VCaP (cell line): ENCODE measurements at regions not wholly inside any gene's neighbourhood (a gene's known extent, or its start where the extent isn't known, plus 50 kb on each side); places are given as distances from the start of the nearest gene placed in this dataset.

Experiments used
- H3K27ac ChIP-seq: fragments of 450-650 bp; 2 replicates; pipeline ENCODE4 v1.5.1; 2017
- TF ChIP-seq, protein P1 (sequence below): fragments of 450-650 bp; conservative IDR thresholded peaks from 2 replicates; pipeline ENCODE4 v1.5.1; 2017; ENCODE audit warnings: mild to moderate bottlenecking, moderate library complexity

DNA sequence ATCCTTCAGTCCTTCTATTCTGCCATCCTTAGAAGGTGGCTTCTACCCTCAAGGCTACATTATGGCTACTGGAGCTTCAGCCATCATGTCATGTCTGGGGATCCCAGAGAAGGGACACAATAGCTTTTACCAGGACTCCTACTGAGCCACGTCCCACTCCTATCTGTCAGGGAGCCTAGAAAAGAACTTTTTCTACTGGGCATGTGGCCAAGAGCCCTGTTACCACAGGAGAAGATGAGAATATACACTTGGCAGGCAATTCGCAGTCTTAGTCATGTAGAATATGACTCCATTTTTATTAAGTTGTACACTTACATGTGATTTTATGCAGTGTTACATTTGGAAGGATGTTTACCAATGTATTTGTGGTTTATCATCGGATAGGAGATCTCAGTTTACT lies 64.6 kb upstream of the KCNMA1 start:
- TF ChIP-seq, protein P1, sequence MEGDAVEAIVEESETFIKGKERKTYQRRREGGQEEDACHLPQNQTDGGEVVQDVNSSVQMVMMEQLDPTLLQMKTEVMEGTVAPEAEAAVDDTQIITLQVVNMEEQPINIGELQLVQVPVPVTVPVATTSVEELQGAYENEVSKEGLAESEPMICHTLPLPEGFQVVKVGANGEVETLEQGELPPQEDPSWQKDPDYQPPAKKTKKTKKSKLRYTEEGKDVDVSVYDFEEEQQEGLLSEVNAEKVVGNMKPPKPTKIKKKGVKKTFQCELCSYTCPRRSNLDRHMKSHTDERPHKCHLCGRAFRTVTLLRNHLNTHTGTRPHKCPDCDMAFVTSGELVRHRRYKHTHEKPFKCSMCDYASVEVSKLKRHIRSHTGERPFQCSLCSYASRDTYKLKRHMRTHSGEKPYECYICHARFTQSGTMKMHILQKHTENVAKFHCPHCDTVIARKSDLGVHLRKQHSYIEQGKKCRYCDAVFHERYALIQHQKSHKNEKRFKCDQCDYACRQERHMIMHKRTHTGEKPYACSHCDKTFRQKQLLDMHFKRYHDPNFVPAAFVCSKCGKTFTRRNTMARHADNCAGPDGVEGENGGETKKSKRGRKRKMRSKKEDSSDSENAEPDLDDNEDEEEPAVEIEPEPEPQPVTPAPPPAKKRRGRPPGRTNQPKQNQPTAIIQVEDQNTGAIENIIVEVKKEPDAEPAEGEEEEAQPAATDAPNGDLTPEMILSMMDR = no peak
- H3K27ac ChIP-seq = no peak overlapping the region

DNA sequence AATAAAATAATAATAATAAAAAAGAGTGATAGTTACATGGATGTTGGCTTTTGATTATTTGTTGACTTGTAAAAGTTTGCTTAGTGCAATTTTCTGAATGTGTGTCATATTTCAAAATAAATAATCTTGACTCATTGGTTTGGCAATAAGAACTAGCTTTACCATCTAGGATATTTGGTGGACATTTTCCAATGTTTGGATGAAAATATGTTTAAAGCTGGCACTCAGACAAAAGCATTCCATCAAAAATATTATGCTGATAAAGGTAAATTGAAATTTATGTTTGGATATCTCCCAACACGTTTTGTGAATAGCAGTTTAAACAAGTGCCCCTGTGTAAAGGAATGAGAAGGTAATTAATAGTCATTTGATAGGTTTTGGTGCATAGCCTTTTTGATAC lies 62.5 kb upstream of the KCNMA1 start:
- H3K27ac ChIP-seq = no peak overlapping the region
- TF ChIP-seq, protein P1 = no peak

DNA sequence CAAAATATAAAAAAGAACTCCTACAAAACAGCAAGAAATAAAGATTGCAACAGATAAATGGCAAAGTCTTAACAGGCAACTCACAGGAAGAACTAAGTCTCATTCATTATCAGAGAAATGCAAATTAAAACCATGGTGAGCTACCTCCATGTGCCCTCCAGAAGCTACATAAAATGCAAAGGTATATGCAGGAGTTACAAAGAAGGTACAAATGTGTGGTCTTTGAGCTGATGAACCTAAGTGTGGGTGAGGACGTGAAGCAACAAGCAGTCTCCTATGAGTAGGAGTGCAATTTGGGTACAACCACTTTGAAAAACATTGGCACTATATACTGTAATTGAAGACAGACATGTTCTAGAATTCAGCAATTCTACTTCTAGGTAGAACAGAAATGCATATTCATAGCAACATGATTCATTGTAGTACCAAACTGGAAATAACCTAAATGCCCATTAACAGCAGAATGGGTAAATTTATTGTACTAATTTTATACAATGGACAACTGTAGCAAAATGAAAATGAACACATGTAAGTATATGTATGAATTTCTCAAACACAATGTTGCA lies 61.6 kb upstream of the KCNMA1 start:
- TF ChIP-seq, protein P1 = no peak
- no peak overlapping the region for H3K27ac ChIP-seq

DNA sequence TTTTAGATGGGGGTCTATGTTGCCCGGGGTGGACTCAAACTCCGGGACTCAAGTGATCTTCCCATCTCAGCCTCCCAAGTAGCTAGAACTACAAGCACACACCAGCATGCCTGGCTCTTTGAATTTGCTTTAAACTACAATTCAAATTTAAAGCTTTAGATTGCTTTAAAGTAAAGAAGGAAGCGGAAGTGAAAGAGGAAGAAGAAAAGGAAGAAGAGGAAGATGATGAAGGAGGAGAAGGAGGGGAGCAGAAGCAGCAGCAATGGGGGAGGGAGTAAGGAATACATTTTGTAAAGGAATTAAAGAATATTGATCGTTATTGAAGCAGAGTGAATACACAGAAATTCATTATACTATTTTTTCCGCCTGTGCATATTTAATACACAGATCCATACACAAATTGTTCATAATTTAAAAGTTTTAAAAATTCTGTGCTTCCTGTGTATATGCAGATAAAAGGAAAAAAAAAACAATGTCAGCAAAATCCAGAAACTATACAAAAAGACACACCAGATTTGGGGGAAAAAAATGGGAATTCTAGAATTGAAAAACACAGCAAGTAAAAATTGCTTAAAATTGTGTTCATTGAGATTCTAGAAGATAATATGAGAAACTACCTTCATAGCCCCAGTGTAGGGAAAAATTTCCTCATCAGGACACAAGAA lies 60.8 kb upstream of the KCNMA1 start:
- TF ChIP-seq, protein P1 = no peak
- H3K27ac ChIP-seq = no peak overlapping the region

DNA sequence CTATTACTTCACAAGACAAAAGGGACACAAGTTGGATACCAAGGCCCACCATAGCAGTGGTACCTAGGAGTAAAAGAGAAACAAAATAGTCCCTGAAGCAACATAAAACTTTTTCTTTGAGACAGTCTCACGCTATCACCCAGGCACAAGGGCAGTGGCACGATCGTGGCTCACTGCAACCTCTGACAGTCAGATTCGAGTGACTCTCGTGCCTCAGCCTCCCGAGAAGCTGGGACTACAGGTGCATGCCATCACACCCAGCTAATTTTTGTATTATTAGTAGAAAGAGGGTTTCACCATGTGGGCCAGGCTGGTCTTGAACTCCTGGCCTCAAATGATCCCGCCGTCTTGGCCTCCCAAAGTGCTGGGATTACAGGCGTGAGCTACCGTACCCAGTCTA lies 59.0 kb upstream of the KCNMA1 start:
- TF ChIP-seq, protein P1 = no peak

DNA sequence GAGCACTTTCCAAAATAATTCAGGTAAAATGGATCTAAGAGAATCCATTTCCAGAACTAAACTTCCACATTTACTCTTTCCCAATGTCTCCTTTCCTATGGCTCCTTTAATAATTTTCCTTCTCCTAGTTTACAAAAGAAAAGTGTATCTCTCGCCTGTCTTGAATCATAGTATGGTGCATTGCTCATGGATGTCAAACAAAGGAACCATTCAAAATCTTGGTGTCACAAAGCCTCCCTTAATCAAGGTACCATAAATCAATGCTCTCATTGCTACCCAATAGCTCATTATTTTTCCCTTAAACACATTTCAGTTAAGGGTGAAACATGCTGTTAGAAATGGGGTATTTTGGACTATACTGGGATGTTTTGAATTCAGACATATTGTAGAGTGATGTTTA lies 57.6 kb upstream of the KCNMA1 start:
- no peak overlapping the region for H3K27ac ChIP-seq
- TF ChIP-seq, protein P1 = no peak

More for the DNA sequence above, 59.0 kb upstream of the KCNMA1 start:
- H3K27ac ChIP-seq = no peak overlapping the region

DNA sequence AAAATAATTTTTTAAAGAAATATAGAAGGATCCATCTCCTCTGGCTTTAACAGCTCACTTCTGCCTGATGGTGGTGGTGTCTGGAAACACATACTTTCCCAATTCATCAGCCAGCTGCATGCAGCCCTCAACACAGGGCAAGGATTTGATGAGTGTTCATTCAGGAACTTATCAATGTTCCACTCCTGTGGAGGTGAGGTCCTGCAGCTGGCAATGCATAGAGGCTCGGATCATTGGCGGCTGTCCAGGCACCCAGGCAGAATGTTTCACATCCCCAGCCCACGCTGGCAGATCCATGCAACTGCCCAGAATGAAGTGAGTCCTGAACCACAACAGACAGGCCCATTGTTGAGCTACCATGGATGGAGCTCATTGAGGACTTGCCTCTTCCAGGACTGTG lies 55.2 kb upstream of the KCNMA1 start:
- no peak overlapping the region for H3K27ac ChIP-seq
- TF ChIP-seq, protein P1 = no peak
